ENCODE measurements at regions not wholly inside any gene's neighbourhood (a gene's known extent, or its start where the extent isn't known, plus 50 kb on each side); places are given as distances from the start of the nearest gene placed in this dataset.
A peak's percentile ranks its signal among the peaks of the same experiment; 100 is the strongest.

DNA sequence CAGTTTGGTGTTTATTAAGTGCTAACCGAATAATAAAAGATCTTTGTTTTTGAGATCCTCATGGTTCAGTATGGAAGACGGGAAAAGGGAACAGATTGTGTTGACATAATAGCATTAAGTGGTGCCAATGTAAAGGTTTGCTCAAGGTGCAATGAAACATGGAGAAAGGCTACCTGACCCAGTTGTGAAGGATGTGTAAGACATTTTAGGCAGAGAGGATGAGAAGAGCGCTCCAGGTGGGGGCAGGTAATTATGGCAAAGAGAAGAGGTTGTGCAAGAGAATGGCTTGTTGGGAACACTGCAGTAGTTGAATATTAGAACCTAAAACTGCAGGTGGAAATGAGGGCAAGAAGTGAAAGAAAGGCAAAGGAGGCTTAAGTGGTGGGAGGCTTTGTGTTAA lies 140.8 kb downstream of the DIPK2A start:
- peak overlapping the region; percentile 66 for H3K27ac ChIP-seq
- TF ChIP-seq ZFX (IDR thresholded peaks at IDR 0.05; ENCODE audit: borderline replicate concordance) (no peak), CTCF (IDR thresholded peaks at IDR 0.05) (peak; percentile 31)

DNA sequence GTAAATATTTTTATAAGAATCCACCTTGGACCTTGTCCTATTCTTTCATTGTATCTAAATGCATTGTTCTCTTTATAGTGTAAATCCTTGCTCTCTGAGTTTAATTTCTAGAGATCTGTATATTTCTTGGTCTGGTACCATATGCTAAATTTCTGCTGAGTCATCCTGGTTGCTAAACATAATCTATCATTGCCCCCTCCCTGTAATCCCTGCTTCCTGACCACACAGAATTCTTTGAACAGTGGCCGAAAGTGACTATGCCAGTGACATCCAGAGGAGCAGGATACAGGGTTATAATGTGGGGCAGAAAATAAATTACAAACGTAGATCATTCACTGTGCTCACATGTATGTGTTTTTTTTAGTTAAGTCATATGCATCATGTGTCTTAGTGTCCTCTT lies 143.1 kb downstream of the DIPK2A start:
- TF ChIP-seq CTCF (IDR thresholded peaks at IDR 0.05) (no peak), ZFX (IDR thresholded peaks at IDR 0.05; ENCODE audit: borderline replicate concordance) (no peak)
- H3K27ac ChIP-seq: no peak overlapping the region

DNA sequence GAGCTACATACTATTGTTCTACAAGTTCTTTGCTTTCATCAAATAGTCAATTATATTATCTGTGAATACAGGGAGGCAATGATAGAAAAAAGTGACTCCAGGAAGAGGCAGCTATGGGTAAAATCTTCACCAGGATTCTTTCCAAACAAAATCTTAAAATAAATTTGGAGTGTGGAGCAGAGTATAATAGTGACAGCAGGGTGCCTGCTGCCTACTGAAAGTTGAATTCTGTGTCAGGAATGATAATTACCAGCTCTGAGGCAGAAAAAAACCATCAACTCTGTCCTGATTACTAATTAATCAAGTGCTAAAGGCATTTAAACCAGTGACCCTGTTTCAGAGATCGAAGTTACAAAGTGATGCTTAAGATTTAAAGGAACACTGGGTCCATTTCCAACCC lies 148.0 kb downstream of the DIPK2A start:
- TF ChIP-seq CTCF (IDR thresholded peaks at IDR 0.05) (no peak), ZFX (IDR thresholded peaks at IDR 0.05; ENCODE audit: borderline replicate concordance) (no peak)
- no peak overlapping the region for H3K27ac ChIP-seq

- no peak overlapping the region for H3K27ac ChIP-seq
- no peak for TF ChIP-seq CTCF (IDR thresholded peaks at IDR 0.05)
- no peak for TF ChIP-seq ZFX (IDR thresholded peaks at IDR 0.05; ENCODE audit: borderline replicate concordance)
Measured at GRCh38 chr3:144121661-144122060, 150.0 kb downstream of the DIPK2A start.

DNA sequence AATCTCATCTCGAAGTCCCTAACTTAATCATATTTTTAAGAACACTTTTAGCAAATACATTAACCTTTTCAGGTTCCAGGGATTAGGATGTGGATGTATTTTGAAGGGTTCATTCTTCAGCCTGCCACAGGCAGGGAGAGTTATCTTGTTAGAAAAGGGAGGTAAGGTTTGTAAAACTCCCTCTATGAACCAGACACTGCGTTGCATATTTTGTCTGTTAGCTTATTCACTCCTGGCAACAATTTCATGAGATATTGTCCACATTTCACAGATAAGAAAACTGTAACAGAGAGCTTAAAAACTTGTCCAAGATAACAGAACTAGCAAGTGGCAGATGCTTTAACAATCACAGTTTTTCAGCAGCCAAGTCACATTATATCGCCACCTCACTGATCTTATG lies 155.4 kb downstream of the DIPK2A start:
- TF ChIP-seq ZFX (IDR thresholded peaks at IDR 0.05; ENCODE audit: borderline replicate concordance): no peak
- no peak overlapping the region for H3K27ac ChIP-seq

DNA sequence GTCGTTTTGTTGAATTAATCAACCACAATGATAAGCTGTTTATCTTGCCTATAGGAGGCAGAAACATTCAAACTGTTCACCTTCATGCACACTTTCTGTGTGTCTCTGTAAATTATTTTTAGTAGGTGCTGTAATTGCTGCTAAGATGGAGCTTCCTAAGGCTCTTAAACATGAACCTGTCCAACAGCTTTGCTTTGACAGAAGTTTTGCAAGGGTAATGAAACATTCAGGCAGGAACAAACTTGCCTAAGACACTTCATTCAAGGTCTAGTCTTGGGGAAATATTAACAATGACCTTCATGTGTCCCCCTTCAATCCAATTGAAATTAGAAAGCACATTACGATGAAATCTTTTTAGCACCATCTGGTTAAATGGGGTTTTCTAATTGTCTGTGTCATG lies 156.1 kb downstream of the DIPK2A start:
- H3K27ac ChIP-seq: no peak overlapping the region
- no peak for TF ChIP-seq ZFX (IDR thresholded peaks at IDR 0.05; ENCODE audit: borderline replicate concordance)
- no peak for TF ChIP-seq CTCF (IDR thresholded peaks at IDR 0.05)

DNA sequence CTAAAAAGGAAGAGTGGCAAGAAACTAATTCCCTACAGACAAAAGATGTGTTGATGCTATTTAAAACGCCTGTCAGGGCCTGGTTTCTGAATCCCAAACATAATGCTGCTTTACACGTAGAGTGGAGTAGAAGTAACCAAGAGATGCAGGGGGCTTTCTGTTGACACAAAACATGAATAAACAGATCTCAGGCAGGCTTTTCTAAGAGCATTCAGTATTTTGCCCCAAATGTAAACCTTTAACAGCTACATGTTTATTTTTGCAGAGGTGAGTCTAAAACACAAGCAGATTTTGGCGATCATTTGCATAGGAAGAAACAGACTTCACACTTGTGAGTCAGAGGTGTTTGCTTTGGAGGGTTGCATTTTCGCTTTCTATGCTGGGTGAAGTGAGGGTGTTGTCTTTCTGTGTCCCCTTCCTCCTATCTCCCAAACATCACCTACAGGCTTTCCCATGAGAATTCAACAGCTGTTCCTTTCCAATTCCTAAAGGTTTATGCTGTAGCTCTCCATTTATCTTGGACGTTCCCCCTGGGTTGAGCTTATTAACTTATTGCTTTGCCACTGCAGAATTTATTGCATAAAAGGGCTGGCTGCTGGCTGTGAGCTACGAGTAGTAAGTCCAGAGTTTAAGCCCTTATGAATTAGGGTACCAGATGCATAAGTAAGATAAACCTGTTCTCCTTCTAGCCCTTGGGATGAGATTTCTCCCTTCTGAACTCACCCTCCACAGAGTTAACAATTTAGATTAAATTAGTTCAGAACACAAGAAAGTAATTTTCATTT lies 156.7 kb downstream of the DIPK2A start:
- no peak overlapping the region for H3K27ac ChIP-seq
- TF ChIP-seq CTCF (IDR thresholded peaks at IDR 0.05) (no peak), ZFX (IDR thresholded peaks at IDR 0.05; ENCODE audit: borderline replicate concordance) (no peak)

All from 22Rv1 (cell line).